ENCODE measurements at regions not wholly inside any gene's neighbourhood (a gene's known extent, or its start where the extent isn't known, plus 50 kb on each side); places are given as distances from the start of the nearest gene placed in this dataset.

DNA sequence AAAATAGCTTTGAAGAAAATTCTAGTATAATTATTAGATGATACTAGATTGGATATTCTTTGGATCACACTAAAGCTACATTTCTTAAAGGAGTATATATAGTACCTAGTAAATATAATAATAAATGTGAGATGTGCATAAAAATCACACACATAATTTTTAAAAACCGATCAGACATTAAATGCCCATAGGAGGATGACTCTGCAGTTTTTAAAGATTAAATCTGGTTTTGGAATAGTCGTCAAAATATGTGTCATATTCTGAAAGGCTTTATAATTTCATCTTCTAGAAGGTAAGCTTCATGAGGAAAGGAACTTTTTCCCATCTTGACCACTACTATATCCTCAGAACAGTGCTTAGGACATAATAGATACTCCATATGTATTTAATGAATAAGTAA is 169.0 kb downstream of the NRIP1 start:
- FAIRE-seq (no peak), DNase-seq (no peak)
- Histone ChIP-seq H3K36me3 (ENCODE audit: control insufficient read depth in 2 of 3, insufficient read depth in 3 of 3, low read length in 3 of 3) (no peaks in the 10 kb centered on the region), H3K9ac (ENCODE audit: low read length in 3 of 3) (no peak overlapping the region), H3K4me1 (ENCODE audit: control insufficient read depth in 2 of 3, insufficient read depth in 2 of 3, low read depth in 1 of 3, low read length in 3 of 3) (no peaks in the 10 kb centered on the region), H3K9me3 (ENCODE audit: control insufficient read depth in 2 of 3, insufficient read depth in 1 of 3, low read length in 3 of 3) (no peaks in the 10 kb centered on the region), H3K27ac (ENCODE audit: low read depth in 2 of 2, low read length in 2 of 2) (no peak overlapping the region), H3K27me3 (ENCODE audit: control insufficient read depth, insufficient read depth, low read length) (no peaks in the 10 kb centered on the region), H3K4me3 (ENCODE audit: low read length in 3 of 3) (no peak overlapping the region)
- intact Hi-C loops (cut with DNase I): no loop called here
- TF ChIP-seq CTCF (IDR thresholded peaks at IDR 0.05; ENCODE audit: borderline replicate concordance, extremely low read depth, insufficient read depth): no peak

DNA sequence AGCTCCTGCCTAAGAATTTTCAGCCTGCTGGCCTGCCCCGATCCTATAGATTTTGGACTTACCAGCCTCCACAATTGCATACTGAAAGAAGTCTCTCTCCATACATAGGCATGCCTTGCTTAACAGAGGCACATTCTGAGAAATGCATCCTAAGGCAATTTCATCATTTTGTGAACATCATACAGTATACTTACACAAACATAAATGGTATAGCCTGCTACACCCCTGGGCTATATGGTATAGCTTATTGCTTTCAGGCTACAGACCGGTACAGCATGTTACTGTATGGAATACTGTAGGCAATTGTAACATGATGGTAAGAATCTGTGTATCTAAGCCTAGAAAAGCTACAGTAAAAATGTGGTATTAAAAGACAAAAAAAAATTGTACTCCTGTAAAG is 174.7 kb downstream of the NRIP1 start:
- Histone ChIP-seq H3K4me1 (ENCODE audit: control insufficient read depth in 2 of 3, insufficient read depth in 2 of 3, low read depth in 1 of 3, low read length in 3 of 3) (peaks cover 0 to 6% (median 2%) of the 10 kb centered on the region in 3 donors), H3K36me3 (ENCODE audit: control insufficient read depth in 2 of 3, insufficient read depth in 3 of 3, low read length in 3 of 3) (no peaks in the 10 kb centered on the region), H3K27ac (ENCODE audit: low read depth in 2 of 2, low read length in 2 of 2) (no peak overlapping the region), H3K9ac (ENCODE audit: low read length in 3 of 3) (no peak overlapping the region), H3K9me3 (ENCODE audit: control insufficient read depth in 2 of 3, insufficient read depth in 1 of 3, low read length in 3 of 3) (no peaks in the 10 kb centered on the region), H3K27me3 (ENCODE audit: control insufficient read depth, insufficient read depth, low read length) (no peaks in the 10 kb centered on the region), H3K4me3 (ENCODE audit: low read length in 3 of 3) (no peak overlapping the region)
- FAIRE-seq: no peak
- intact Hi-C loops (cut with DNase I): no loop called here
- no peak for DNase-seq
- no peak for TF ChIP-seq CTCF (IDR thresholded peaks at IDR 0.05; ENCODE audit: borderline replicate concordance, extremely low read depth, insufficient read depth)

DNA sequence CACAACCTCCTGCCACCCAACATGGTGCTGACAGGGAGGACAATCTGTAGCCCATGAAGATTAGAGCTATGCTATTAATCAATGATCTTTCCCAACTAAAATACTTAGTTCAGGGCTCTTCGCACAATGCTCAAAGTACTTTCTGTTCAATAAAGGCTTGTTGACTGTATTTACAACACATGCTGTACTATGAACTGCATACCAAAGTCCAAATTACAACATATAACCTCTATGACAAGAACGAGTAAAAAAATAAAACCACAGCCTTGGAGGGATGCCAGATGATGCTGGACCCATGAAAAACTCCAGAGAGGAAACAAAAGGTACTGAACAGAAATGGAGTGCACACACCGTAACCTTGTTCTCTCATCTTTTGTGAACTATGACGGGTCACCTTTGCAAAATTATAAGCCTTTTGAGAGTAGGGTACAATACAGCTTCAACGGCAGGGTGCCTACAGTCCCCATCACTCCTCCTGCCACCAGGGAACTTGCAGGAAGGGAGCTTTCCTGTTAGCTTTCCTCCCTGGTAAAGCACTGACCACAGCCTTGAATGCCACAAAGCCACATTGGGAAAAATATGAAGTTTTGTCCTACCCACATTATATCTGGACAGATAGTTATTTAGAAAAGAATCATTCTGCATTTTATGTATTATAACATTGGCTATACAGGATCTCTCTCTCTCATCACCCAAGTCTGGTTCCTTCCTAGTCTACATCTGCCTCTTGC is 175.6 kb downstream of the NRIP1 start:
- intact Hi-C loops (cut with DNase I): no loop called here
- H3K9ac ChIP-seq (ENCODE audit: low read length in 3 of 3): no peak overlapping the region
- H3K9me3 ChIP-seq (ENCODE audit: control insufficient read depth in 2 of 3, insufficient read depth in 1 of 3, low read length in 3 of 3): no peaks in the 10 kb centered on the region
- H3K27me3 ChIP-seq (ENCODE audit: control insufficient read depth, insufficient read depth, low read length): no peaks in the 10 kb centered on the region
- DNase-seq (peak in 1 of 5 donors; percentile 52), FAIRE-seq (no peak)
- no peaks in the 10 kb centered on the region for H3K36me3 ChIP-seq (ENCODE audit: control insufficient read depth in 2 of 3, insufficient read depth in 3 of 3, low read length in 3 of 3)
- H3K4me3 ChIP-seq (ENCODE audit: low read length in 3 of 3): no peak overlapping the region
- no peak overlapping the region for H3K27ac ChIP-seq (ENCODE audit: low read depth in 2 of 2, low read length in 2 of 2)
- H3K4me1 ChIP-seq (ENCODE audit: control insufficient read depth in 2 of 3, insufficient read depth in 2 of 3, low read depth in 1 of 3, low read length in 3 of 3): peaks cover 0 to 6% (median 2%) of the 10 kb centered on the region in 3 donors
- TF ChIP-seq CTCF (IDR thresholded peaks at IDR 0.05; ENCODE audit: borderline replicate concordance, extremely low read depth, insufficient read depth): no peak

DNA sequence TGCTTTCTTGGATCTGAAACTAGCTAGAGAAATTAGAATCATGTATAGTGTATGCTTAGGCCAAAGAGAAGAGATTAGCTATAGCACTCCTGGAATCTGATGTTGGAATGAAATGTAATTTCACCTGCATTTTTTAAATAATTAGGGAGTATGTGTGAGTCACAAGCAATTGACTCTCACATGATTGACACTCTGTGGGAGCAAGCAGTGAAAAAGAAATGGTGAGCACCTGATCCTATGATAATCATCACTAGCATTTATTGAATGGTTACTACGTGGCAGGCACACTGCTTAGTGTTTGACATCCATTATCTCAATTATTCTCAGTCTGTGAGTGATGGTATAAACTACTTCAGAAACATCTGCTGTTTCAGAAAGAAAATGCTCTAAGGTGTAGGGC is 176.6 kb downstream of the NRIP1 start:
- no peak overlapping the region for H3K9ac ChIP-seq (ENCODE audit: low read length in 3 of 3)
- H3K4me1 ChIP-seq (ENCODE audit: control insufficient read depth in 2 of 3, insufficient read depth in 2 of 3, low read depth in 1 of 3, low read length in 3 of 3): peaks cover 0 to 6% (median 2%) of the 10 kb centered on the region in 3 donors
- H3K36me3 ChIP-seq (ENCODE audit: control insufficient read depth in 2 of 3, insufficient read depth in 3 of 3, low read length in 3 of 3): no peaks in the 10 kb centered on the region
- TF ChIP-seq CTCF (IDR thresholded peaks at IDR 0.05; ENCODE audit: borderline replicate concordance, extremely low read depth, insufficient read depth): no peak
- no peak overlapping the region for H3K27ac ChIP-seq (ENCODE audit: low read depth in 2 of 2, low read length in 2 of 2)
- no peak overlapping the region for H3K4me3 ChIP-seq (ENCODE audit: low read length in 3 of 3)
- H3K27me3 ChIP-seq (ENCODE audit: control insufficient read depth, insufficient read depth, low read length): no peaks in the 10 kb centered on the region
- no peaks in the 10 kb centered on the region for H3K9me3 ChIP-seq (ENCODE audit: control insufficient read depth in 2 of 3, insufficient read depth in 1 of 3, low read length in 3 of 3)
- no peak for FAIRE-seq
- DNase-seq: no peak
- intact Hi-C loops (cut with DNase I): no loop called here

Data from kidney (tissue), 13 donors.